H1 (cell line): ENCODE measurements at regions not wholly inside any gene's neighbourhood (a gene's known extent, or its start where the extent isn't known, plus 50 kb on each side); places are given as distances from the start of the nearest gene placed in this dataset.

Experiments
- CTCF ChIA-PET: fragments of 300-600 bp; sonication (Branson Sonifier 250); formaldehyde crosslinking; loops from one replicate; lab custom pipeline; 2021; ENCODE audit not compliant: partially characterized antibody; lab: Charles Lee
- POLR2A ChIA-PET: fragments of 300-600 bp; sonication (Branson Sonifier 250); formaldehyde crosslinking; loops from one replicate; lab custom pipeline; 2021; ENCODE audit warnings: inconsistent platforms; ENCODE audit not compliant: partially characterized antibody; lab: Charles Lee
- DNase-seq, 2 experiments: peaks; one replicate each; pipeline versions ENCODE4 v3.0.0 to v3.0.0-alpha.2; 2010 to 2022; ENCODE audit warnings: low spot score in 2 of 2, low read depth in 1 of 2, mixed read lengths in 1 of 2
- FAIRE-seq: peaks from 2 replicates; lab custom pipeline; 2011; peaks lifted over from hg19 to GRCh38; lab: Jason Lieb, UNC
- H2AFZ ChIP-seq: 2 replicates; pipeline ENCODE4 v1.8.1; 2012; ENCODE audit warnings: low read length, inconsistent platforms
- H2AK5ac ChIP-seq: 2 replicates; pipeline ENCODE4 v1.6.1; 2013; ENCODE audit warnings: low read depth, low read length
- H2BK120ac ChIP-seq: replicated peaks from 2 replicates; pipeline ENCODE3; 2013; ENCODE audit warnings: low read depth, low read length, inconsistent platforms
- H2BK12ac ChIP-seq: 2 replicates; pipeline ENCODE4 v1.6.1; 2013; ENCODE audit warnings: low read depth, low read length
- H2BK15ac ChIP-seq: 2 replicates; pipeline ENCODE4 v1.6.1; 2013; ENCODE audit warnings: low read length
- H2BK20ac ChIP-seq: 2 replicates; pipeline ENCODE4 v1.6.1; 2013; ENCODE audit warnings: low read length
- H2BK5ac ChIP-seq: 2 replicates; pipeline ENCODE4 v1.6.1; 2013; ENCODE audit warnings: low read depth, low read length
- H3K14ac ChIP-seq: 2 replicates; pipeline ENCODE4 v1.6.1; 2013; ENCODE audit warnings: inconsistent platforms; ENCODE audit not compliant: insufficient read length
- H3K18ac ChIP-seq: 2 replicates; pipeline ENCODE4 v1.6.1; 2013; ENCODE audit warnings: low read length; ENCODE audit errors: extremely low read depth
- H3K23ac ChIP-seq: 2 replicates; pipeline ENCODE4 v1.6.1; 2013; ENCODE audit warnings: inconsistent platforms; ENCODE audit not compliant: insufficient read length
- H3K23me2 ChIP-seq: 2 replicates; pipeline ENCODE4 v1.6.1; 2013; ENCODE audit warnings: low read depth, low read length
- H3K27ac ChIP-seq: 2 replicates; pipeline ENCODE4 v1.6.1; 2011; ENCODE audit warnings: low read depth, low read length, inconsistent platforms
- H3K27me3 ChIP-seq, 4 experiments: replicated peaks in 1 of 4; 1 replicate in 1 of 4; 2 replicates in 3 of 4; pipeline versions ENCODE4 v1.6.1 to v1.8.1; 2011 to 2013; ENCODE audit warnings: low read length in 3 of 4, mild to moderate bottlenecking in 3 of 4, inconsistent platforms in 2 of 4, mixed read lengths in 2 of 4, moderate library complexity in 1 of 4; ENCODE audit not compliant: control insufficient read depth in 3 of 4, insufficient read depth in 3 of 4; ENCODE audit errors: extremely low read depth in 1 of 4
- H3K36me3 ChIP-seq, 4 experiments: 2 replicates each; pipeline versions ENCODE4 v1.6.1 to v1.8.1; 2011 to 2013; ENCODE audit warnings: mild to moderate bottlenecking in 4 of 4, low read length in 3 of 4, moderate library complexity in 2 of 4, control low read depth in 1 of 4, inconsistent platforms in 1 of 4; ENCODE audit not compliant: insufficient read depth in 4 of 4, control insufficient read depth in 2 of 4
- H3K4ac ChIP-seq: replicated peaks from 2 replicates; pipeline ENCODE3; 2013; ENCODE audit warnings: low read length, low read depth, mixed read lengths, inconsistent platforms; ENCODE audit not compliant: insufficient read length
- H3K4me1 ChIP-seq, 4 experiments: replicated peaks in 1 of 4; 1 replicate in 1 of 4; 2 replicates in 3 of 4; pipeline versions ENCODE4 v1.6.1 to v1.8.1; 2011 to 2013; ENCODE audit warnings: low read length in 3 of 4, inconsistent platforms in 2 of 4, mixed read lengths in 1 of 4; ENCODE audit not compliant: insufficient read depth in 4 of 4, control insufficient read depth in 3 of 4
- H3K4me2 ChIP-seq, 2 experiments: 2 replicates each; pipeline versions ENCODE4 v1.6.1 to v1.8.1; 2011 to 2013; ENCODE audit warnings: low read depth in 2 of 2, low read length in 2 of 2, control low read depth in 1 of 2, inconsistent platforms in 1 of 2, mild to moderate bottlenecking in 1 of 2; ENCODE audit not compliant: insufficient read depth in 1 of 2
- H3K4me3 ChIP-seq, 4 experiments: fragments of 200-600, 300-600 bp in 1 of 4; sonication (generic), shearing (Covaris generic), sonication (Bioruptor Twin) in 1 of 4; 2 replicates each; pipeline versions ENCODE4 v1.5.1 to v1.8.1; 2011 to 2016; ENCODE audit warnings: low read length in 4 of 4, low read depth in 3 of 4, control low read depth in 2 of 4, inconsistent platforms in 2 of 4, mild to moderate bottlenecking in 2 of 4, mixed read lengths in 1 of 4, moderate library complexity in 1 of 4; ENCODE audit not compliant: insufficient read depth in 2 of 4; ENCODE audit errors: extremely low read depth in 1 of 4
- H3K56ac ChIP-seq: replicated peaks from 2 replicates; pipeline ENCODE3; 2013; ENCODE audit warnings: low read depth, mild to moderate bottlenecking, mixed read lengths, low read length, inconsistent platforms; ENCODE audit not compliant: insufficient read length
- H3K79me1 ChIP-seq: 2 replicates; pipeline ENCODE4 v1.6.1; 2013; ENCODE audit warnings: low read depth, low read length, control low read depth
- H3K79me2 ChIP-seq, 2 experiments: 2 replicates each; pipeline versions ENCODE4 v1.6.1 to v1.8.1; 2012 to 2013; ENCODE audit warnings: low read length in 2 of 2, mild to moderate bottlenecking in 2 of 2, inconsistent platforms in 1 of 2; ENCODE audit not compliant: insufficient read depth in 2 of 2, control insufficient read depth in 1 of 2
- H3K9ac ChIP-seq, 4 experiments: replicated peaks in 1 of 4; 1 replicate in 1 of 4; 2 replicates in 3 of 4; pipeline versions ENCODE4 v1.6.1 to v1.8.1; 2011 to 2013; ENCODE audit warnings: low read depth in 3 of 4, low read length in 3 of 4, control low read depth in 2 of 4, mild to moderate bottlenecking in 2 of 4, moderate library complexity in 2 of 4, inconsistent platforms in 1 of 4; ENCODE audit errors: extremely low read depth in 1 of 4
- H3K9me3 ChIP-seq, 2 experiments: 2 replicates each; pipeline versions ENCODE4 v1.6.1 to v1.8.1; 2012 to 2013; ENCODE audit warnings: mild to moderate bottlenecking in 2 of 2, moderate library complexity in 2 of 2, control low read depth in 1 of 2, inconsistent platforms in 1 of 2, low read depth in 1 of 2, low read length in 1 of 2, mixed read lengths in 1 of 2; ENCODE audit not compliant: insufficient read depth in 2 of 2
- H4K20me1 ChIP-seq, 2 experiments: replicated peaks in 1 of 2; 2 replicates each; pipeline versions ENCODE3 to v1.8.1; 2011 to 2013; ENCODE audit warnings: inconsistent platforms in 2 of 2, low read length in 2 of 2, mild to moderate bottlenecking in 1 of 2; ENCODE audit not compliant: insufficient read depth in 2 of 2, control insufficient read depth in 1 of 2
- H4K5ac ChIP-seq: 2 replicates; pipeline ENCODE4 v1.6.1; 2013; ENCODE audit warnings: low read length, low read depth, mixed read lengths, inconsistent platforms; ENCODE audit not compliant: insufficient read length
- H4K8ac ChIP-seq: 2 replicates; pipeline ENCODE4 v1.8.0; 2013; ENCODE audit warnings: mild to moderate bottlenecking, moderate library complexity, low read length, inconsistent platforms; ENCODE audit not compliant: insufficient read depth; ENCODE audit errors: extremely low read depth
- H4K91ac ChIP-seq: replicated peaks from 2 replicates; pipeline ENCODE3; 2013; ENCODE audit warnings: low read length, mixed read lengths, inconsistent platforms; ENCODE audit not compliant: insufficient read length
- GTF2F1 ChIP-seq: IDR thresholded peaks from 2 replicates; pipeline ENCODE4 v1.6.1; 2012; ENCODE audit warnings: low read depth, low read length, improper control_type of control experiment, borderline replicate concordance
- SIN3A ChIP-seq, 2 experiments: IDR thresholded peaks in 1 of 2; conservative IDR thresholded peaks in 1 of 2; 2 replicates each; pipeline ENCODE4 v1.6.1; 2011 to 2012; ENCODE audit warnings: low read length in 2 of 2, improper control_type of control experiment in 1 of 2, low read depth in 1 of 2, mild to moderate bottlenecking in 1 of 2
- WGBS, 2 experiments: shearing (Covaris generic) in 1 of 2; methylation state at CpG; one replicate each; pipeline versions ENCODE4 v1.1.6 to v1.1.7; 2013 to 2015; ENCODE audit warnings: low lambda C conversion rate in 2 of 2, mixed read lengths in 2 of 2, inconsistent platforms in 1 of 2, low coverage in 1 of 2, missing lambda C conversion rate in 1 of 2; ENCODE audit not compliant: insufficient replicate concordance in 2 of 2, insufficient coverage in 1 of 2, insufficient read length in 1 of 2; ENCODE audit errors: extremely low coverage in 1 of 2, missing lambda C conversion rate in 1 of 2; 5-methylcytosine and 5-hydroxymethylcytosine counted together

DNA sequence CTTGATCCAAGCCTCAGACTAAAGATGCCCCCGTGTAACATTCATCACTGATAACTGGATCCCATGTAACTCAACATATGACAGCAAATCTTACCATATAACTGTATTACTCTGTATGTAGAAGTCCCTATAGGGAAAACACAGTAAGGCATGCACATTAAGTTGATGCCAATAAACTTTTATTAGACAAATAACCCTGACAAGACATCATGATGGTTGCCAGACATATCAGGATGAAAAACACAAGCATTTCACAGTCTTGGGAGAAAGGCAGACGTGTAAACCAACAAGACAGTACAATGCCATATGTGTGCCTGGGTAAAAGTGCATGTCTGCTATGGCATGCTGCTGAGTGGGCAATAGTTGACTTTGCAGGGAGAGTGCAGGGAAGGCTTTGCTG lies 142.2 kb downstream of the HERPUD2 start:
- DNase-seq = no peak
- Histone ChIP-seq H3K27ac (no peak overlapping the region), H2BK15ac (no peak overlapping the region), H3K18ac (no peak overlapping the region), H3K14ac (no peak overlapping the region), H3K36me3 (no peaks in the 10 kb centered on the region), H3K23ac (no peak overlapping the region), H2BK5ac (no peak overlapping the region), H3K4me2 (no peak overlapping the region), H3K79me2 (no peaks in the 10 kb centered on the region), H3K9ac (no peak overlapping the region), H3K23me2 (no peaks in the 10 kb centered on the region), H3K4me3 (no peak overlapping the region), H2BK120ac (no peak overlapping the region), H3K4ac (no peak overlapping the region), H4K5ac (no peak overlapping the region), H4K8ac (no peak overlapping the region), H3K9me3 (no peaks in the 10 kb centered on the region), H3K56ac (no peak overlapping the region), H4K20me1 (no peaks in the 10 kb centered on the region), H2AFZ (no peak overlapping the region), H2BK12ac (no peak overlapping the region), H3K27me3 (no peaks in the 10 kb centered on the region), H3K79me1 (no peaks in the 10 kb centered on the region), H4K91ac (no peak overlapping the region), H2BK20ac (no peak overlapping the region), H3K4me1 (0 out of 7 replicates have a peak, but pooled peaks cover 0 to 2% (median 0%) of the 10 kb centered on the region in 4 experiments), H2AK5ac (no peak overlapping the region)
- no peak for TF ChIP-seq GTF2F1
- no peak for TF ChIP-seq SIN3A (conservative IDR thresholded peaks at IDR 0.05 in 1 of 2, IDR thresholded peaks at IDR 0.05 in 1 of 2; ENCODE audit: low read depth in 1 of 2, low read length in 2 of 2)
- FAIRE-seq = no peak
- POLR2A ChIA-PET = no interaction called here
- 83% methylated on average over 2 of the region's 2 CpGs; no CpG with 5 or more reads in 1 of the 2 experiments for WGBS, 2 experiments
- CTCF ChIA-PET = interaction anchor here (0.7 to 2.1 kb wide), 4 partner anchors 15 to 156 kb away, joined by 3 to 11 read pairs (median 8); no protein-coding TSS in a partner anchor
